ENCODE measurements at regions not wholly inside any gene's neighbourhood (a gene's known extent, or its start where the extent isn't known, plus 50 kb on each side); places are given as distances from the start of the nearest gene placed in this dataset.
"Not testable (repeated sequence)": the region's sequence is repeated elsewhere in the genome, so short reads cannot be mapped to it uniquely, and the experiment has no call there.

DNA sequence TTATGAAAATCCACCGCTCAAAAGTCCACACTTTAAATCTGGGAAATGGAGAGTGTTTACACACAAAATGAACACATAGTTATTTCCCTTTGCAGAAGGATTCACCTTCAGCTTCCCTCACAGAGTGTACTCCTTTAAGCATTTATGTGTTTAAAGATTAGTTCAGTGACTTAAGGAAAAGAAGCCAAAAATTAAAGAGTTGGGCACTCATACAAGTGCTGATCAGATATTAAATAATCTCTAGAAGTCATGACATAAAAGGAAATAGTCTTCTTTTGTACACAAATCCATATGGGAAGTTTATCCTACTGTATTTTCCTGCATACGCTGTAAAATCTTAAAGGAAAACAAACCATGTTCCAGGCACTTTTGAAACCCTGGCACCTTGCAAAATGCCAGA is 174.2 kb downstream of the LNPK start:
- DNase-seq, result no peak

DNA sequence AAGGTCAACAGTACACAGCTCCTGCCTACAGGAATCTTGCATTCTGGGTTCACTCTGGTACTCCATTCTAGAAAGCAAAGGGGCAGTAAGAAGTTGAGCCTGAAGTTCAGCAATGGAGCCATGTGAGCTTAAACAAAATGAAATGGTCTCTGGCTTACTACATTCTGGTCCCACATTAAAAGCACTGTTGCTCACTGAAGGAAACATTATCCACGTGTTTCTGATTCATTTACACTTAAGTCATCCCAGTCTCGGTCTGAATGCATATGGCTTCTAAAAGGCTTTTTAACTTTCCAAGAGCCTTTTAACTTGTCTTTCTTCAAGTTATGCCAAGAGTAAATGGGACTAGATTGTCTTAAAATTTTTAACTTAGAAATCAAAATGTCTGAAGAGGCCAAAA is 177.8 kb downstream of the LNPK start:
- no peak for DNase-seq

DNA sequence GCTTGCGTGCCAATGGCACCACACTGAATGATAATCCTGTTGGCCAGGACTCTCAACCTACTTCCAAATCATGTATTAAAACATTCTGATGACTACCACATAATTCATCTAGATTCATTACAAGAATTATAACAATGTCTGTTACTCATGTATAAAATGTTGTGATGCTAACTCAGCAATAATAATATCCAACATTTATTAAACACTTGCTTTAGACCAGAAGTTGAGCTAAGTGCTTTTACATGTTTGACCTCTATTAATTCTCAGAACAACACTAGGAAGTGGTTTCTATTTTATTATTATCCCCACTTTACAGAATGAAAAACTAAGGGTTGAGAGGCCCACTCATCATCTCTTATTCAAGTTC is 178.4 kb downstream of the LNPK start:
- DNase-seq, result no peak

DNA sequence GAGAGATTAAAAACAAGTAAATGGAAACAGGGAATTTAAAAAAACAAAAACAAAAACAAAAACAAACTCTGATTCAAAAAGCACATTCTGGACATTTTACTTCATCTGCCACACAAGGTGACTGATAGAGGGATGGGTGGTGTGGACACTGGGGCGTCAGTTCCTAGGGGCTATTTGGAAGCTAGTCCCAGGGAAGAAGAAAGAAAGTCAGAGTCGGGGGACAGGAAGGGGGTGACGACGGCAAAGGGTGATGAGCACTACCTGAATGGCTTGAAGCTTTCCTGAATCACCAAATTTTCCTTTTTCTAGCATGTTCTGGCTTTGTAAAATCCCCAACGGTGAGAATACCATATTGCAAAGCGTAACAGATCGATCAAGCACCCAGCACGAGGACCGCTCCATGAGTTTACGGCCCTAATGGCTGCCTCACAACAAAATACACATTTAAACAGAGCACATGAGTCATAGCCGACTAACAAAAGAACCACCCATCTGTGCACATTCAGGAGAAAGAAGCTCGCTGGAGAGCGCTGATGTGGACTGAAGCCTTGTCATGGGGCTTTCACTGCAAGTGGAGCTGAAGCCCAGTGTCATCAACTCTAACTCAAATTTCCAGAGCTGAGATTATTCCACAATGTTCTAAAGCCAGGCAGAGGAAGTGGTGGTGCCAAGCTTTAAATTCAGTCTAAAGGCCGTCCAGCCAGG is 178.9 kb downstream of the LNPK start:
- DNase-seq, result no peak

DNA sequence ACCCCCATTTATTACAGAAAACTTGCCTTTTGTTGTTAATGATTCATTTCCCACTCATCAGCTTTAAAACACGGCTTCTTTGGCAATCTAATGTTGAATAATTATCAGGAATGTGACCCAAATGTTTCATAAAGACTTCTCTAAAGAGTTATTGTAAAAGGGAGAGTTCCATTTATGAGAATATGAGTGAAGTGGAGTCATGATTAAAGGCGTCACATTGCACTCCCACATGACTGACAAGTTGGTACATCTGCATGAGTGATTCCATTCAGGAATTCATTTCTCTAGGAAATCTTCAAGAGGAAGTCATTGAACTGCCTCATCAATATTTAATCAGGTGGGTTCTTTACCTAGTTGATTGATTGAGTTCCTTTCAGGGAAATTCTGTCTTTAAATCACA is 184.8 kb downstream of the LNPK start:
- DNase-seq, result no peak

DNA sequence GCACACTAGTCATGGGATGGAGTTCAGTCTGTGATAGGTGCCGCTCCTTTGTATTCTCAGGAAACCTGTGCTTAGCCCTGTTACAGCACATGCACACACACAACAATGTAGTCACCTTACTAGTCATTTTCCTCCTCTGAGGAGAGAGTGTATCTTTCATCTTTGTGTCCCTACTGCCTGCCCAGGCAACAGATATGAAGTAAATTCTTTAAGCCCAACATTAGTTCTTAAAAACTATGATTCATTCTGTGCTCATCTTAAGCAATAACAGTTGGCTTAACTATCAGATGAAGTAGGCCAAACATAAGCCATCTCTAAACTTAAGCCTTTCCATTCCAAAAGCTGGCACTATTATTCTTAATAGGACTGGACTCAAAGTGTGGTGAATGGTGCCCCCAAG is 186.5 kb downstream of the LNPK start:
- no peak for DNase-seq

DNA sequence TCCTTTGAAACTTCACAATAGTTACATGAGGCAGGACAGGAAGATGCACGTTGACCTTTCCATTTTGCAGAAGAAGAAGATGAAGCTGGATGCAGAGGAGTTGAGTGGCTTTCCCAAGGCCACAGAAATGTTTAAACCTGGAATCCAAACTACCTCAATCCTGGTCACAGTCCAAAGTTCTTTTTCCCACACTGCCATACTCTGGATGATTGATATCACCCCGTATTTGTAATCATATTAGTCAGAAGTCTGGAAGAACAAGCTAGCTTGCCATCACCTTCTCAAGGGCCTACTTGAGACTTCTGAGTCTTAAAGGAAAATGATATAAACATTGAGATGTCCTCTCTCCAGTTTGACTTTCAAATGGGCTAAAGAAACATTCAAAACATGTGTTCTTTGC is 190.1 kb downstream of the LNPK start:
- no peak for DNase-seq

GRCh38 chr2:175808858-175809257 is 193.2 kb downstream of the LNPK start:
- no peak for DNase-seq

GRCh38 chr2:175808078-175808477 is 194.0 kb downstream of the LNPK start:
- DNase-seq, result no peak

DNA sequence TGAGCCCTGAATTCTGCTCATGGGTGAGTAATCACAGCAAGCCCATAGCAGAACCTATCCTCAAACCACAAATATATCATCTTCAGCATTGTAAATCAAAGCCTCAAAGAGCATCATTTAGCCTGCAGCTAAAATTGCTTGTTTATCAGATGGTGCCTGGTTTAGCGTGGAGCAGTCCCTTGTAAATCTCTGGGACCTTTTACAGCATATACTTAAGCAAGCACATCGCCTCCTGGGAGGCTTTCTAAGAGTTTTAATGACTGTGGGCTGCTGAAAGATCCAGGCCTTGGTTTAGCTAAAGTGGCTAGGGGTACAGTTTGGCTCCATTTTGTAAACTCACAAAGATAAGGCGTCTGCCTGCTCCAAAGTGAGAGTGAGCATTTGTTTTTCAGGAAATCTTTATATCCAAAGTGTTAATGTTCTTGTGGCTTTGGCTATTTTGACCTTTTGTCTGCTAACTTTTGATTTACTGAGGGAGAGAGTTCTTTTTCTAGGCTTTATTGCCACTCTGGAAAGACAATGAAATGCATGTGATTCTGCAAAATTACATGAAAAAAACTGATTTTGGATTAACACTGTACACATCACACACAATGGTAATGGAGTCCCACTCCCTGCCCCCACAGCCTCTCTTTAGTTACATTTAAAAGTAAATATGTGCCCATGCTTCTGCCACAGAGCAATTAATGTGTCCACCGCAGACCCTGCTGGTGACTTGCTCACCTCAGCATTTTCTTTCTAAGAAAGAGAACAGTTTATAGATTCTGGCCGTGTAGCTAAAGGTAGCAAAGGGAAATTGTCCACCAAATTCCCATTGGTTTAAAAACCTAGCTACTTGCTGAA is 194.8 kb downstream of the LNPK start:
- no peak for DNase-seq

GRCh38 chr2:175806570-175806969 is 195.5 kb downstream of the LNPK start:
- no peak for DNase-seq

GRCh38 chr2:175806125-175806490 is 196.0 kb downstream of the LNPK start:
- DNase-seq, result no peak

- DNase-seq, result no peak
These were observed 196.5 kb downstream of the LNPK start for GRCh38 chr2:175805442-175806124.

DNA sequence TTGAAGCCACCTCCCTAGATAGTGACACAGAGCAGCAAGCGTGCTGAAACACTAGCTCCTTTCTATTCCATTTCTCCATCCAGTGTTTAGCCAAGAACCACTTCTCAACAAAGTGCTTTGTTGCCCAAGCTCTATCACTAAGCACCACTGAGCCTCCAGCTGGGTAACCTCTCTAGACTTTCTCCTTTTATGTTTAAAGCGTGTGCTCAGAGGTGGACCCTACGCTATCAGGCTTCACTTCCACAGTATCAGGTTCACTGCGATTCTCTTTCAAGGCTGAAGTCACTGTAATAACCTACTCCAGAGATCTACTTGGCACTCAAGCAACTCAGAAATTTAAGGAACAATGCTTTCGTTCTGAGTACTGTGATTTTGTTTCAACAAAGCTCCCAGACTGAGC is 197.9 kb downstream of the LNPK start:
- DNase-seq, result no peak

DNA sequence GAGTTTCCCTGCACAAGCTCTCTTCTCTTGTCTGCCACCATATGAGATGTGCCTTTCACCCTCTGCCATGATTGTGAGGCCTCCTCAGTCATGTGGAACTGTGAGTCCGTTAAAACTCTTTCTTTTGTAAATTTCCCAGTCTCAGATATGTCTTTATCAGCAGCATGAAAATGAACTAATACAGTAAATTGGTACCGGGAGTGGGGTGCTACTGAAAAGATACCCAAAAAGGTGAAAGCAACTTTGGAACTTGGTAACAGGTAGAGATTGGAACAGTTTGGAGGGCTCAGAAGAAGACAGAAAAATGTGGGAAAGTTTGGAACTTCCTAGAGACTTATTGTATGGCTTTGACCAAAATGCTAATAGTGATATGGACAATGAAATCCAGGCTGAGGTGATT is 205.6 kb downstream of the LNPK start:
- DNase-seq, result not testable (repeated sequence)

DNA sequence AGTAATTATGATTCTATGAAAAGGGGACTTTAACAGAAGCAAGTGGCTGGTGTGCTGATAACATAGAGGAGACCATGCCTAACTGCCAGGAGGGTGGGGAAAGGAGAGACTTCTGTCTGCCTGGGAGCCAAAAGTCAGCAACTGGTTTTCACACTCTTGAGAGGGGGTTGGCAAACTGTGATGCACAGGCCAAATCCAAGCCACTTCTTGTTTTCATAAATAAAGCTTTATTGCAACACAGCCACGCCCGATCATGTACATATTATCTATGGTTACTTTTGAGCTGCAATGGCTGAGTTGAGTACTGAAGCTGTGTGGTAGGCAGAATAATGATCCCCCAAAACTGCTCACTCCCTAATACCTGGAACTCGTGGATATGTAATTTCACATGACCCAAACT is 208.4 kb downstream of the LNPK start:
- no peak for DNase-seq

DNA sequence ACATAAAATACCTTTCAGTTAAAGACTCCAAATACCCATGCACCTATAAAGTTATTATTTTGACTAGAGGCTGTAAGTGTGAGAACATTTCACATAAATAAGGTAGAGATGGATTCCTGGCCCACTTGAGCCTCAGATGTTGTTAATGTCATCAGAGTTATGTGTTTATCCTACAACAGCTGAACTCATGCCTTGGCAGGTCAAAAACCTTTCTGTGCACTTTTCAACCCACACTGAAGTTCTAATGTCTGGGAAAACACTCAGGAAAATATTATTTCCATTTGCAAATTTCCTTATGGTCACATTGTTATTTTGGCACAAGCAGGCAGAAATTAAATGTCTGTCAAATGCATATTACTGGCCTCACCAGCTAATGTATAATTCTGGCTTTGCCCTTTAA is 209.2 kb downstream of the LNPK start:
- DNase-seq, result no peak

DNA sequence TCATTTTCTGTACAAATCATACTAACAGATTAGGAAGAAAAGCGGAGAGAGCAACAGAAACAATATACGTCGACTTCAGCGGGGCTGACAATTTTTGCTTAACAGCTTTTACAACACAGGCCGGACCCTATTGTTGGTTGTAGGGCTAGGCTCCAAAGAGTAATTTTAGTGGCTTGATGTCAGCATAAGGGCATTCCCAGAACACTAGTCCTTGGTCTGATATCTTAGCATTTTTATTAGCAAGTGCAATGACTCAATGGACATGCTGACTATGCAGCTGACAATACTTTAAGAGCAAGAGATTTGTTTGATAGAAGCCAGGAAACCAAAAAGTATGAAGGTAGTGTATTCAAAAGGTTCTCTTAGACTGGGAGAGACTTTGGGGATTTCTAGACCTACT is 209.9 kb downstream of the LNPK start:
- no peak for DNase-seq

GRCh38 chr2:175786471-175787124 is 215.5 kb downstream of the LNPK start:
- no peak for DNase-seq

DNA sequence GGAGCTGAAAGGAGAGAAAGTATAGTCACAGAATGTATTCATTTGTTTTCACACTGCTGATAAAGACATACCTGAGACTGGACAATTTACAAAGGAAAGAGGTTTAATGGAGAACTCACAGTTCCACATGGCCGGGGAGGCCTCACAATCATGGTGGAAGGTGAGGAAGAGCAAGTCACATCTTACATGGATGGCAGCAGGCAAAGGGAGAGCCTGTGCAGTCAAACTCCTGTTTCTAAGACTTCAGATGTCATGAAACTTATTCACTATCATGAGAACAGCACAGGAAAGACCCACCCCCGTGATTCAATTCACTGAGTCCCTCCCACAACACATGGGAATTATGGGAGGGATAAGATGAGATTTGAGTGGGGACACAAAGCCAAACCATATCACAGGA is 224.7 kb downstream of the LNPK start:
- DNase-seq, result not testable (repeated sequence)

- no peak for DNase-seq
These were observed 232.9 kb downstream of the LNPK start for GRCh38 chr2:175769200-175769599.

- no peak for DNase-seq
These were observed 235.2 kb downstream of the LNPK start for GRCh38 chr2:175766880-175767279.

GRCh38 chr2:175755656-175756386 is 246.2 kb downstream of the LNPK start:
- no peak for DNase-seq
